ENCODE measurements at regions not wholly inside any gene's neighbourhood (a gene's known extent, or its start where the extent isn't known, plus 50 kb on each side); places are given as distances from the start of the nearest gene placed in this dataset.

- no peak for DNase-seq (ENCODE audit: low read depth)
- no peak overlapping the region for H3K4me3 ChIP-seq (replicated peaks; ENCODE audit: low read depth, low read length)
- TF ChIP-seq CTCF (IDR thresholded peaks at IDR 0.05; ENCODE audit: low read length, missing control alignments): no peak
These were observed 131.9 kb upstream of the ALKAL2 start for GRCh38 chr2:419687-420317.

- no peak for DNase-seq (ENCODE audit: low read depth)
- no peak overlapping the region for H3K4me3 ChIP-seq (replicated peaks; ENCODE audit: low read depth, low read length)
- TF ChIP-seq CTCF (IDR thresholded peaks at IDR 0.05; ENCODE audit: low read length, missing control alignments): no peak
These were observed 129.8 kb upstream of the ALKAL2 start for GRCh38 chr2:417662-418061.

GRCh38 chr2:417006-417405 lies 129.1 kb upstream of the ALKAL2 start:
- no peak for TF ChIP-seq CTCF (IDR thresholded peaks at IDR 0.05; ENCODE audit: low read length, missing control alignments)
- no peak overlapping the region for H3K4me3 ChIP-seq (replicated peaks; ENCODE audit: low read depth, low read length)
- DNase-seq (ENCODE audit: low read depth): no peak

- no peak overlapping the region for H3K4me3 ChIP-seq (replicated peaks; ENCODE audit: low read depth, low read length)
- no peak for TF ChIP-seq CTCF (IDR thresholded peaks at IDR 0.05; ENCODE audit: low read length, missing control alignments)
- no peak for DNase-seq (ENCODE audit: low read depth)
These were observed 128.2 kb upstream of the ALKAL2 start for GRCh38 chr2:415986-416610.

GRCh38 chr2:409523-409922 lies 121.6 kb upstream of the ALKAL2 start:
- no peak for TF ChIP-seq CTCF (IDR thresholded peaks at IDR 0.05; ENCODE audit: low read length, missing control alignments)
- no peak overlapping the region for H3K4me3 ChIP-seq (replicated peaks; ENCODE audit: low read depth, low read length)
- DNase-seq (ENCODE audit: low read depth): no peak

- DNase-seq (ENCODE audit: low read depth): no peak
- H3K4me3 ChIP-seq (replicated peaks; ENCODE audit: low read depth, low read length): no peak overlapping the region
- TF ChIP-seq CTCF (IDR thresholded peaks at IDR 0.05; ENCODE audit: low read length, missing control alignments): no peak
These were observed 119.7 kb upstream of the ALKAL2 start for GRCh38 chr2:407630-408029.

GRCh38 chr2:406876-407275 lies 119.0 kb upstream of the ALKAL2 start:
- no peak for DNase-seq (ENCODE audit: low read depth)
- H3K4me3 ChIP-seq (replicated peaks; ENCODE audit: low read depth, low read length): no peak overlapping the region
- TF ChIP-seq CTCF (IDR thresholded peaks at IDR 0.05; ENCODE audit: low read length, missing control alignments): no peak

Measured in fibroblast of pulmonary artery (primary cell).